ENCODE measurements at regions not wholly inside any gene's neighbourhood (a gene's known extent, or its start where the extent isn't known, plus 50 kb on each side); places are given as distances from the start of the nearest gene placed in this dataset.

GRCh38 chr3:89699771-89700170 is 592.4 kb downstream of the EPHA3 start:
- ChIA-PET POLR2A (no interaction called here), CTCF (no interaction called here)
- Histone ChIP-seq H3K4me3 (replicated peaks in 1 of 3; ENCODE audit: insufficient read depth in 1 of 3, low read depth in 1 of 3, low read length in 3 of 3) (no peak overlapping the region), H3K27me3 (ENCODE audit: control insufficient read depth in 2 of 2, insufficient read depth in 2 of 2, low read length in 2 of 2) (no peaks in the 10 kb centered on the region), H3K4me2 (ENCODE audit: insufficient read depth, low read length) (no peak overlapping the region), H3K9me1 (replicated peaks; ENCODE audit: control insufficient read depth, extremely low read depth, insufficient read depth, low read length) (no peaks in the 10 kb centered on the region), H3K9ac (replicated peaks; ENCODE audit: extremely low read depth, insufficient read depth, low read length) (no peak overlapping the region), H4K20me1 (replicated peaks; ENCODE audit: control insufficient read depth, extremely low read depth, insufficient read depth, low read length) (no peaks in the 10 kb centered on the region), H3K36me3 (ENCODE audit: control insufficient read depth in 2 of 2, extremely low read depth in 1 of 2, insufficient read depth in 2 of 2, low read length in 2 of 2) (no peaks in the 10 kb centered on the region), H3K27ac (ENCODE audit: insufficient read depth, low read depth, low read length) (no peak overlapping the region), H2AFZ (ENCODE audit: low read depth, low read length) (no peak overlapping the region), H3K9me3 (replicated peaks; ENCODE audit: control insufficient read depth, insufficient read depth, low read length) (no peaks in the 10 kb centered on the region), H3K79me2 (ENCODE audit: control insufficient read depth, insufficient read depth, low read length) (no peaks in the 10 kb centered on the region), H3K4me1 (ENCODE audit: control insufficient read depth, extremely low read depth, insufficient read depth, low read length) (no peaks in the 10 kb centered on the region)
- dilution Hi-C loops (cut with MboI; ENCODE audit: extremely low pct_ligation_motif_present, low sequenced_read_pairs) = no loop called here
- no peak for DNase-seq (ENCODE audit: low read depth, low spot score)
- TF ChIP-seq POLR2AphosphoS5 (IDR thresholded peaks at IDR 0.05; ENCODE audit: insufficient read depth, low read depth, low read length) = no peak
- no peak for TF ChIP-seq GATA2 (IDR thresholded peaks at IDR 0.05; ENCODE audit: insufficient read depth, insufficient read length, low read depth, low read length)
- no peak for TF ChIP-seq JUN (IDR thresholded peaks at IDR 0.05; ENCODE audit: borderline replicate concordance, insufficient read depth, insufficient read length, low read depth)
- TF ChIP-seq EZH2 (IDR thresholded peaks at IDR 0.05; ENCODE audit: borderline replicate concordance, low read depth, low read length, severe bottlenecking) = no peak
- TF ChIP-seq CTCF (IDR thresholded peaks at IDR 0.05; ENCODE audit: extremely low read depth in 1 of 2, insufficient read depth in 1 of 2, low read depth in 1 of 2, low read length in 2 of 2) = no peak
- TF ChIP-seq POLR2A (IDR thresholded peaks at IDR 0.05; ENCODE audit: low read depth, low read length) = no peak
- no peak for TF ChIP-seq FOS (IDR thresholded peaks at IDR 0.05; ENCODE audit: borderline replicate concordance, insufficient read depth, low read length)
- no peak for TF ChIP-seq MYC (IDR thresholded peaks at IDR 0.05; ENCODE audit: low read depth, low read length)
- no peak for TF ChIP-seq MAX (IDR thresholded peaks at IDR 0.05; ENCODE audit: insufficient read depth, insufficient read length)
- FAIRE-seq = no peak
- intact Hi-C loops (cut with micrococcal nuclease) = no loop called here
- BruUV-seq (replicated peaks) = no TSS peak

All from endothelial cell of umbilical vein (primary cell).